HCT116 (cell line): ENCODE measurements at regions not wholly inside any gene's neighbourhood (a gene's known extent, or its start where the extent isn't known, plus 50 kb on each side); places are given as distances from the start of the nearest gene placed in this dataset.

Experiments used
- ATAC-seq: fragments of 200-7000 bp; cut with Tn5 transposase; 2 replicates; pipeline ENCODE4 v1.9.1; 2020; ENCODE audit warnings: mild to moderate bottlenecking, moderate library complexity
- BruUV-seq: library from RNA; stranded (reverse); fragments of 400-500 nt; replicated peaks from 2 replicates; lab custom pipeline; 2021; lab: Mats Ljungman, UMichigan
- CTCF ChIA-PET: fragments of 300-600 bp; sonication (Branson Sonifier 250); formaldehyde crosslinking; loops from one replicate; lab custom pipeline; 2021; ENCODE audit warnings: antibody characterized with exemption; lab: Charles Lee
- POLR2A ChIA-PET: fragments of 300-600, 350-600 bp; sonication (Branson Sonifier 250); formaldehyde crosslinking; loops from one replicate; lab custom pipeline; 2021; ENCODE audit warnings: antibody characterized with exemption; lab: Charles Lee
- RAD21 ChIA-PET, 2 experiments: fragments of 300-600 bp; sonication (Branson Sonifier 250); formaldehyde crosslinking; loops; one replicate each; lab custom pipeline; 2023; ENCODE audit warnings: low total read pairs in 2 of 2; ENCODE audit not compliant: uncharacterized antibody in 2 of 2, unreplicated experiment in 2 of 2, low non-redundant PET in 1 of 2; lab: Charles Lee
- DNase-seq: peaks from one replicate; pipeline ENCODE4 v3.0.0-alpha.2; 2010; ENCODE audit warnings: low read depth, low spot score
- H2AFZ ChIP-seq: fragments of 200-600 bp; shearing (Covaris generic), sonication (generic); 2 replicates; pipeline ENCODE4 v1.6.1; 2017; ENCODE audit warnings: low read depth, mixed run types, mixed read lengths, antibody characterized with exemption, low read length; ENCODE audit not compliant: poor library complexity, severe bottlenecking
- H3K27ac ChIP-seq: 2 replicates; pipeline ENCODE4 v1.5.1; 2012; ENCODE audit warnings: low read depth, low read length
- H3K27me3 ChIP-seq: fragments of 200-600 bp; sonication (generic); 2 replicates; pipeline ENCODE4 v1.6.1; 2016; ENCODE audit warnings: mixed run types, low read length, mixed read lengths; ENCODE audit not compliant: insufficient read depth
- H3K36me3 ChIP-seq, 2 experiments: fragments of 200-500 bp in 1 of 2; fragments of 200-600 bp in 1 of 2; sonication (Bioruptor generic) in 1 of 2; sonication (generic) in 1 of 2; 2 replicates each; pipeline versions ENCODE4 v1.5.1 to v1.6.1; 2014 to 2016; ENCODE audit warnings: low read length in 2 of 2, inconsistent platforms in 1 of 2, mixed read lengths in 1 of 2, mixed run types in 1 of 2; ENCODE audit not compliant: insufficient read depth in 2 of 2, control insufficient read depth in 1 of 2
- H3K4me1 ChIP-seq, 2 experiments: fragments of 200-600 bp in 1 of 2; sonication (generic) in 1 of 2; 2 replicates each; pipeline versions ENCODE4 v1.5.1 to v1.6.1; 2012 to 2017; ENCODE audit warnings: low read length in 2 of 2, inconsistent platforms in 1 of 2, mild to moderate bottlenecking in 1 of 2, mixed read lengths in 1 of 2, mixed run types in 1 of 2, moderate library complexity in 1 of 2; ENCODE audit not compliant: insufficient read depth in 2 of 2, control insufficient read depth in 1 of 2
- H3K4me2 ChIP-seq: fragments of 200-600 bp; sonication (generic); 2 replicates; pipeline ENCODE4 v1.6.1; 2017; ENCODE audit warnings: mixed run types, low read length, mixed read lengths
- H3K4me3 ChIP-seq, 2 experiments: fragments of 200-600 bp in 1 of 2; sonication (generic) in 1 of 2; replicated peaks in 1 of 2; 2 replicates each; pipeline ENCODE4 v1.5.1; 2011 to 2016; ENCODE audit warnings: low read length in 2 of 2, control low read depth in 1 of 2, low read depth in 1 of 2, mild to moderate bottlenecking in 1 of 2, mixed read lengths in 1 of 2, mixed run types in 1 of 2
- H3K79me2 ChIP-seq: fragments of 200-600 bp; sonication (generic); 2 replicates; pipeline ENCODE4 v1.6.1; 2017; ENCODE audit warnings: mild to moderate bottlenecking, mixed run types, low read length, moderate library complexity, mixed read lengths; ENCODE audit not compliant: insufficient read depth
- H3K9ac ChIP-seq: fragments of 200-600 bp; sonication (generic); 2 replicates; pipeline ENCODE4 v1.6.1; 2016; ENCODE audit warnings: low read length, mixed read lengths
- H3K9me2 ChIP-seq: fragments of 200-600 bp; sonication (generic), shearing (Covaris generic); 2 replicates; pipeline ENCODE4 v1.6.1; 2017; ENCODE audit warnings: mixed run types, mild to moderate bottlenecking, moderate library complexity; ENCODE audit not compliant: insufficient read depth
- H3K9me3 ChIP-seq, 2 experiments: fragments of 200-500 bp in 1 of 2; fragments of 200-600 bp in 1 of 2; sonication (Bioruptor generic) in 1 of 2; sonication (generic) in 1 of 2; 2 replicates each; pipeline ENCODE4 v1.6.1; 2014 to 2017; ENCODE audit warnings: low read length in 2 of 2, mixed read lengths in 2 of 2, inconsistent platforms in 1 of 2, low read depth in 1 of 2, mild to moderate bottlenecking in 1 of 2, mixed run types in 1 of 2, moderate library complexity in 1 of 2; ENCODE audit not compliant: control insufficient read depth in 1 of 2, insufficient read depth in 1 of 2
- H4K20me1 ChIP-seq: fragments of 200-600 bp; sonication (generic), shearing (Covaris generic); 2 replicates; pipeline ENCODE4 v1.6.1; 2017; ENCODE audit warnings: mixed run types, mild to moderate bottlenecking, moderate library complexity; ENCODE audit not compliant: insufficient read depth
- CEBPB ChIP-seq: IDR thresholded peaks from 2 replicates; pipeline ENCODE4 v1.6.1; 2012; ENCODE audit warnings: low read depth
- CTCF ChIP-seq, 3 experiments: fragments of 200-600 bp in 1 of 3; sonication (generic) in 1 of 3; IDR thresholded peaks in 2 of 3; conservative IDR thresholded peaks in 1 of 3; 2 replicates each; pipeline ENCODE4 v1.5.1; 2012 to 2017; ENCODE audit warnings: low read depth in 2 of 3, low read length in 2 of 3, antibody characterized with exemption in 1 of 3, borderline replicate concordance in 1 of 3, control low read depth in 1 of 3, mild to moderate bottlenecking in 1 of 3, mixed read lengths in 1 of 3, mixed run types in 1 of 3, moderate library complexity in 1 of 3; ENCODE audit not compliant: insufficient read depth in 1 of 3
- ELF1 ChIP-seq: IDR thresholded peaks from 2 replicates; pipeline ENCODE4 v1.6.1; 2012; ENCODE audit warnings: low read depth, borderline replicate concordance
- FOSL1 ChIP-seq: IDR thresholded peaks from 2 replicates; pipeline ENCODE4 v1.6.1; 2012; ENCODE audit warnings: low read depth
- SP1 ChIP-seq: IDR thresholded peaks from 2 replicates; pipeline ENCODE4 v1.6.1; 2012; ENCODE audit warnings: low read depth
- TCF7L2 ChIP-seq: IDR thresholded peaks from 2 replicates; pipeline ENCODE4 v1.7.0; 2011; ENCODE audit warnings: borderline replicate concordance, inconsistent platforms; ENCODE audit not compliant: insufficient read depth, insufficient read length; ENCODE audit errors: extremely low read depth
- ZFX ChIP-seq: fragments of 450-650 bp; IDR thresholded peaks from 2 replicates; pipeline ENCODE4 v1.6.1; 2017
- intact Hi-C: fragments of 100-400 bp; cut with micrococcal nuclease; formaldehyde crosslinking; loops from 2 replicates; pipeline ENCODE4 v1.10.0; 2022

GRCh38 chr2:126208266-126208665 lies 447.7 kb upstream of the GYPC start:
- POLR2A ChIA-PET = no interaction called here
- RAD21 ChIA-PET = no interaction called here
- H3K9me3 ChIP-seq = peaks cover 5 to 18% of the 10 kb centered on the region in 2 experiments; a peak in 2 of 4 replicates
- no peak overlapping the region for H3K4me2 ChIP-seq
- no TSS peak for BruUV-seq
- DNase-seq = no peak
- intact Hi-C loops = no loop called here
- no peak overlapping the region for H3K27ac ChIP-seq
- no peak overlapping the region for H3K4me3 ChIP-seq
- H3K4me1 ChIP-seq = no peaks in the 10 kb centered on the region
- no peaks in the 10 kb centered on the region for H3K27me3 ChIP-seq
- H3K9me2 ChIP-seq = no peaks in the 10 kb centered on the region
- no peaks in the 10 kb centered on the region for H3K36me3 ChIP-seq
- no peak overlapping the region for H3K9ac ChIP-seq
- H3K79me2 ChIP-seq = no peaks in the 10 kb centered on the region
- no peaks in the 10 kb centered on the region for H4K20me1 ChIP-seq
- no peak overlapping the region for H2AFZ ChIP-seq
- CTCF ChIA-PET = no interaction called here
- TF ChIP-seq FOSL1 (no peak), CEBPB (no peak), SP1 (no peak), ELF1 (no peak), ZFX (no peak)
- ATAC-seq = no peak

- H3K27ac ChIP-seq = no peak overlapping the region
- peaks cover 13 to 15% of the 10 kb centered on the region in 2 experiments; a peak in 2 of 4 replicates for H3K9me3 ChIP-seq
- H3K4me3 ChIP-seq = no peak overlapping the region
- no peaks in the 10 kb centered on the region for H4K20me1 ChIP-seq
- H3K79me2 ChIP-seq = no peaks in the 10 kb centered on the region
- no peak overlapping the region for H3K4me2 ChIP-seq
- no peak for TF ChIP-seq FOSL1
- TF ChIP-seq CTCF (IDR thresholded peaks at IDR 0.05 in 2 of 3, conservative IDR thresholded peaks at IDR 0.05 in 1 of 3; ENCODE audit: borderline replicate concordance in 1 of 3, insufficient read depth in 1 of 3, low read depth in 2 of 3, low read length in 2 of 3) = no peak
- TF ChIP-seq TCF7L2 = no peak
- no TSS peak for BruUV-seq
- ATAC-seq (no peak), DNase-seq (no peak)
- CTCF ChIA-PET = no interaction called here
- H3K4me1 ChIP-seq = no peaks in the 10 kb centered on the region
- no peak overlapping the region for H3K9ac ChIP-seq
- POLR2A ChIA-PET = no interaction called here
- H3K36me3 ChIP-seq = no peaks in the 10 kb centered on the region
- H3K9me2 ChIP-seq = no peaks in the 10 kb centered on the region
- intact Hi-C loops = no loop called here
- H2AFZ ChIP-seq = no peak overlapping the region
- RAD21 ChIA-PET = no interaction called here
- H3K27me3 ChIP-seq = no peaks in the 10 kb centered on the region
Measured at GRCh38 chr2:126212735-126213134, 443.2 kb upstream of the GYPC start.
